GM12878 (cell line): ENCODE measurements at regions not wholly inside any gene's neighbourhood (a gene's known extent, or its start where the extent isn't known, plus 50 kb on each side); places are given as distances from the start of the nearest gene placed in this dataset.

Experiments
- ATAC-seq: fragments of 200-7000 bp; cut with Tn5 transposase; 3 replicates; pipeline ENCODE4 v1.9.1; 2020; ENCODE audit warnings: mild to moderate bottlenecking, moderate library complexity
- BruUV-seq: library from RNA; stranded (reverse); fragments of 400-500 nt; replicated peaks from 2 replicates; lab custom pipeline; 2021; lab: Mats Ljungman, UMichigan
- CTCF ChIA-PET: fragments of 300-600 bp; sonication (Branson Sonifier 250); formaldehyde crosslinking; extraction: SDS; loops from one replicate; lab custom pipeline; 2021; ENCODE audit warnings: inconsistent platforms; lab: Yijun Ruan, JAX
- POLR2A ChIA-PET: fragments of 350-600 bp; formaldehyde crosslinking; extraction: SDS; loops from one replicate; lab custom pipeline; 2021; ENCODE audit warnings: inconsistent platforms; lab: Charles Lee
- RAD21 ChIA-PET: fragments of 300-600 bp; sonication (Branson Sonifier 250); formaldehyde crosslinking; loops from one replicate; lab custom pipeline; 2023; ENCODE audit warnings: antibody characterized with exemption; ENCODE audit not compliant: unreplicated experiment; lab: Charles Lee
- SMC1A ChIA-PET: fragments of 300-600 bp; sonication (Branson Sonifier 250); formaldehyde crosslinking; loops from one replicate; lab custom pipeline; 2023; ENCODE audit not compliant: unreplicated experiment, uncharacterized antibody; lab: Charles Lee
- DNase-seq: peaks from one replicate; pipeline ENCODE4 v3.0.0-alpha.2; 2011; ENCODE audit warnings: low read depth, low spot score
- FAIRE-seq: peaks from 3 replicates; lab custom pipeline; 2011; peaks lifted over from hg19 to GRCh38; lab: Jason Lieb, UNC
- H2AFZ ChIP-seq: 2 replicates; pipeline ENCODE4 v1.6.0; 2011; ENCODE audit warnings: low read depth, low read length, control low read depth; ENCODE audit not compliant: control insufficient read depth
- H3K27ac ChIP-seq: 2 replicates; pipeline ENCODE4 v1.5.1; 2011; ENCODE audit warnings: control low read depth; ENCODE audit not compliant: control insufficient read depth, insufficient read depth
- H3K27me3 ChIP-seq, 2 experiments: replicated peaks in 1 of 2; 2 replicates each; pipeline versions ENCODE4 v1.6.0 to v1.6.1; 2011; ENCODE audit warnings: low read length in 1 of 2; ENCODE audit not compliant: control insufficient read depth in 2 of 2, insufficient read depth in 2 of 2
- H3K36me3 ChIP-seq, 2 experiments: 2 replicates each; pipeline ENCODE4 v1.5.1; 2011; ENCODE audit warnings: low read length in 1 of 2; ENCODE audit not compliant: control insufficient read depth in 2 of 2, insufficient read depth in 2 of 2
- H3K4me1 ChIP-seq: 2 replicates; pipeline ENCODE4 v1.6.1; 2011; ENCODE audit warnings: mild to moderate bottlenecking, low read length, moderate library complexity, mixed read lengths; ENCODE audit not compliant: control insufficient read depth, insufficient read depth
- H3K4me2 ChIP-seq: 2 replicates; pipeline ENCODE4 v1.6.0; 2011; ENCODE audit warnings: control low read depth; ENCODE audit not compliant: control insufficient read depth, insufficient read depth
- H3K4me3 ChIP-seq: fragments of 200-600 bp; sonication (generic); 2 replicates; pipeline ENCODE4 v1.5.1; 2016
- H3K79me2 ChIP-seq: 2 replicates; pipeline ENCODE4 v1.6.0; 2011; ENCODE audit warnings: low read length; ENCODE audit not compliant: control insufficient read depth, insufficient read depth
- H3K9ac ChIP-seq: 2 replicates; pipeline ENCODE4 v1.8.0; 2011; ENCODE audit warnings: low read length, control low read depth, mixed read lengths; ENCODE audit not compliant: control insufficient read depth, insufficient read depth
- H3K9me3 ChIP-seq: replicated peaks from 3 replicates; pipeline ENCODE4 v1.5.1; 2011; ENCODE audit warnings: mild to moderate bottlenecking, low read length; ENCODE audit not compliant: control insufficient read depth, insufficient read depth
- H4K20me1 ChIP-seq: 2 replicates; pipeline ENCODE4 v1.6.0; 2011; ENCODE audit not compliant: control insufficient read depth, insufficient read depth
- BCLAF1 ChIP-seq: fragments of 450-650 bp; IDR thresholded peaks from 2 replicates; pipeline ENCODE4 v1.6.1; 2017; ENCODE audit warnings: antibody characterized with exemption, mild to moderate bottlenecking, moderate library complexity
- CBX5 ChIP-seq: sonication (generic); IDR thresholded peaks from 2 replicates; pipeline ENCODE4 v1.6.1; 2016; ENCODE audit warnings: low read depth, moderate library complexity, mild to moderate bottlenecking, inconsistent platforms
- EED ChIP-seq: sonication (generic); IDR thresholded peaks from 2 replicates; pipeline ENCODE4 v1.6.1; 2016; ENCODE audit warnings: antibody characterized with exemption, low read depth
- ETV6 ChIP-seq, 2 experiments: fragments of 450-650 bp in 1 of 2; IDR thresholded peaks in 1 of 2; conservative IDR thresholded peaks in 1 of 2; 2 replicates each; pipeline ENCODE4 v1.6.1; 2014; ENCODE audit warnings: antibody characterized with exemption in 1 of 2, borderline replicate concordance in 1 of 2, low read depth in 1 of 2, mild to moderate bottlenecking in 1 of 2, moderate library complexity in 1 of 2
- GATAD2B ChIP-seq: fragments of 450-650 bp; conservative IDR thresholded peaks from 2 replicates; pipeline ENCODE4 v1.6.1; 2017; ENCODE audit warnings: low read depth, mild to moderate bottlenecking, moderate library complexity
- HDGF ChIP-seq: fragments of 450-650 bp; IDR thresholded peaks from 2 replicates; pipeline ENCODE4 v1.6.1; 2016; ENCODE audit warnings: antibody characterized with exemption
- JUND ChIP-seq: IDR thresholded peaks from 2 replicates; pipeline ENCODE4 v1.6.1; 2012; ENCODE audit warnings: low read depth, mild to moderate bottlenecking, low read length, improper control_type of control experiment, moderate library complexity
- NFXL1 ChIP-seq: fragments of 450-650 bp; IDR thresholded peaks from 2 replicates; pipeline ENCODE4 v1.6.1; 2017; ENCODE audit warnings: antibody characterized with exemption, mild to moderate bottlenecking, borderline replicate concordance
- PAX5 ChIP-seq: IDR thresholded peaks from 2 replicates; pipeline ENCODE4 v1.6.1; 2011; ENCODE audit warnings: low read depth, low read length, borderline replicate concordance
- RAD51 ChIP-seq: fragments of 450-650 bp; IDR thresholded peaks from 2 replicates; pipeline ENCODE4 v1.6.1; 2016; ENCODE audit warnings: moderate library complexity, mild to moderate bottlenecking, inconsistent platforms
- RB1 ChIP-seq: fragments of 450-650 bp; formaldehyde crosslinking; IDR thresholded peaks from 2 replicates; pipeline ENCODE4 v1.6.1; 2017; ENCODE audit warnings: mild to moderate bottlenecking, borderline replicate concordance
- RFX5 ChIP-seq: IDR thresholded peaks from 2 replicates; pipeline ENCODE4 v1.6.1; 2011; ENCODE audit warnings: low read depth, low read length, improper control_type of control experiment
- SKIL ChIP-seq: fragments of 450-650 bp; IDR thresholded peaks from 2 replicates; pipeline ENCODE4 v1.6.1; 2017; ENCODE audit warnings: mild to moderate bottlenecking, low read depth, inconsistent platforms; ENCODE audit not compliant: poor library complexity, severe bottlenecking
- TCF3 ChIP-seq: IDR thresholded peaks from 2 replicates; pipeline ENCODE4 v1.6.1; 2012; ENCODE audit warnings: low read depth, mild to moderate bottlenecking, low read length, borderline replicate concordance; ENCODE audit not compliant: insufficient read depth
- ZNF207 ChIP-seq: fragments of 450-650 bp; IDR thresholded peaks from 2 replicates; pipeline ENCODE4 v1.6.1; 2014; ENCODE audit warnings: antibody characterized with exemption, mild to moderate bottlenecking, borderline replicate concordance
- ZNF24 ChIP-seq: fragments of 450-650 bp; IDR thresholded peaks from 2 replicates; pipeline ENCODE4 v1.6.1; 2017; ENCODE audit warnings: antibody characterized with exemption, mild to moderate bottlenecking
- WGBS: methylation state at CpG from one replicate; pipeline ENCODE4 v1.1.6; 2016; ENCODE audit warnings: low lambda C conversion rate; ENCODE audit not compliant: insufficient replicate concordance, insufficient coverage; ENCODE audit errors: missing lambda C conversion rate; 5-methylcytosine and 5-hydroxymethylcytosine counted together
- in situ Hi-C: fragments of 300-500 bp; cut with MboI; formaldehyde crosslinking; loops from 9 replicates; pipeline ENCODE4 v1.14.3; 2018; ENCODE audit warnings: mixed read lengths
- intact Hi-C: fragments of 100-400 bp; cut with micrococcal nuclease; formaldehyde crosslinking; loops from one replicate; pipeline ENCODE4 v1.14.2; 2022; ENCODE audit not compliant: unreplicated experiment
- TF ChIP-seq, protein P1 (sequence below): IDR thresholded peaks from 2 replicates; pipeline ENCODE4 v1.6.1; 2012; ENCODE audit warnings: low read depth, low read length, improper control_type of control experiment

- TF ChIP-seq NFXL1, result no peak
- no peak for TF ChIP-seq TCF3
- no peak for TF ChIP-seq RB1
- no peak for TF ChIP-seq ZNF24
- TF ChIP-seq, protein P1, sequence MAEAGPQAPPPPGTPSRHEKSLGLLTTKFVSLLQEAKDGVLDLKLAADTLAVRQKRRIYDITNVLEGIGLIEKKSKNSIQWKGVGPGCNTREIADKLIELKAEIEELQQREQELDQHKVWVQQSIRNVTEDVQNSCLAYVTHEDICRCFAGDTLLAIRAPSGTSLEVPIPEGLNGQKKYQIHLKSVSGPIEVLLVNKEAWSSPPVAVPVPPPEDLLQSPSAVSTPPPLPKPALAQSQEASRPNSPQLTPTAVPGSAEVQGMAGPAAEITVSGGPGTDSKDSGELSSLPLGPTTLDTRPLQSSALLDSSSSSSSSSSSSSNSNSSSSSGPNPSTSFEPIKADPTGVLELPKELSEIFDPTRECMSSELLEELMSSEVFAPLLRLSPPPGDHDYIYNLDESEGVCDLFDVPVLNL, result no peak
- no peak for TF ChIP-seq RAD51
- no peak for TF ChIP-seq JUND
- TF ChIP-seq BCLAF1, result no peak
- TF ChIP-seq RFX5, result no peak
- TF ChIP-seq PAX5, result no peak
Measured at GRCh38 chr9:108383796-108384195, 472.0 kb downstream of the ACTL7B start (continued).

GRCh38 chr9:108382310-108382709, 473.5 kb downstream of the ACTL7B start:
- in situ Hi-C loops (no loop called here), intact Hi-C loops (no loop called here)
- BruUV-seq, result no TSS peak
- ChIA-PET POLR2A (no interaction called here), CTCF (no interaction called here), RAD21 (no interaction called here), SMC1A (no interaction called here)
- WGBS, result 6% methylated on average over 6 of the region's 6 CpGs
- no peak for ATAC-seq
- Histone ChIP-seq H3K9ac (no peak overlapping the region), H3K4me2 (no peak overlapping the region), H3K4me1 (no peaks in the 10 kb centered on the region), H3K4me3 (no peak overlapping the region), H3K27ac (no peak overlapping the region), H3K36me3 (no peaks in the 10 kb centered on the region), H3K9me3 (no peaks in the 10 kb centered on the region), H4K20me1 (no peaks in the 10 kb centered on the region), H2AFZ (no peak overlapping the region), H3K27me3 (no peaks in the 10 kb centered on the region), H3K79me2 (no peaks in the 10 kb centered on the region)
- FAIRE-seq, result no peak
- TF ChIP-seq EED, result no peak
- no peak for TF ChIP-seq CBX5
- TF ChIP-seq HDGF, result no peak
- no peak for TF ChIP-seq GATAD2B
- no peak for TF ChIP-seq ETV6 (conservative IDR thresholded peaks at IDR 0.05 in 1 of 2, IDR thresholded peaks at IDR 0.05 in 1 of 2; ENCODE audit: borderline replicate concordance in 1 of 2, low read depth in 1 of 2)
- no peak for TF ChIP-seq RAD51
- no peak for TF ChIP-seq ZNF207
- TF ChIP-seq SKIL, result no peak
- no peak for DNase-seq
